ENCODE measurements at regions not wholly inside any gene's neighbourhood (a gene's known extent, or its start where the extent isn't known, plus 50 kb on each side); places are given as distances from the start of the nearest gene placed in this dataset.

- Histone ChIP-seq H4K5ac (ENCODE audit: low read depth, low read length) (no peak overlapping the region), H2AFZ (replicated peaks; ENCODE audit: low read length, poor library complexity) (no peak overlapping the region), H2BK15ac (ENCODE audit: low read depth, low read length) (no peak overlapping the region), H2AK5ac (ENCODE audit: low read depth, low read length) (no peak overlapping the region), H3K14ac (replicated peaks; ENCODE audit: low read depth, low read length) (no peak overlapping the region), H3K4ac (ENCODE audit: low read depth, low read length) (no peak overlapping the region), H3K23ac (ENCODE audit: low read depth, low read length) (no peak overlapping the region), H3K4me2 (ENCODE audit: low read depth, low read length) (no peak overlapping the region), H3K18ac (ENCODE audit: low read depth, low read length) (no peak overlapping the region), H2BK120ac (ENCODE audit: low read depth, low read length) (no peak overlapping the region), H3K4me3 (ENCODE audit: insufficient read depth, low read depth, low read length) (no peak overlapping the region), H3K27me3 (ENCODE audit: control insufficient read depth, insufficient read depth, low read length) (no peaks in the 10 kb centered on the region), H3K27ac (ENCODE audit: insufficient read depth, low read length) (no peak overlapping the region), H4K8ac (ENCODE audit: low read depth in 2 of 2, low read length in 2 of 2) (no peak overlapping the region), H3K9me1 (ENCODE audit: insufficient read depth, low read length) (no peaks in the 10 kb centered on the region), H3K4me1 (ENCODE audit: control insufficient read depth, insufficient read depth, low read length) (no peaks in the 10 kb centered on the region), H3K9ac (ENCODE audit: low read depth, low read length) (no peak overlapping the region), H4K91ac (ENCODE audit: insufficient read depth, low read depth, low read length) (no peak overlapping the region), H3K36me3 (ENCODE audit: control insufficient read depth, insufficient read depth, low read length) (no peaks in the 10 kb centered on the region), H4K20me1 (ENCODE audit: insufficient read depth, low read length) (no peaks in the 10 kb centered on the region), H3K79me1 (ENCODE audit: low read depth in 1 of 2, low read length in 2 of 2) (no peaks in the 10 kb centered on the region), H2BK5ac (ENCODE audit: low read depth, low read length, poor library complexity, severe bottlenecking) (no peak overlapping the region), H3K56ac (ENCODE audit: extremely low read depth, insufficient read depth, low read length) (no peak overlapping the region), H2BK20ac (ENCODE audit: low read depth, low read length) (no peak overlapping the region), H3K9me3 (ENCODE audit: control insufficient read depth, insufficient read depth, low read length) (no peaks in the 10 kb centered on the region; the same call in 1 of the 2 replicates), H2AK9ac (replicated peaks; ENCODE audit: low read depth, low read length, poor library complexity) (no peak overlapping the region)
- DNase-seq: no peak
- intact Hi-C loops (cut with micrococcal nuclease) (no loop called here), dilution Hi-C loops (cut with HindIII; ENCODE audit: low sequenced_read_pairs, unreplicated experiment) (no loop called here), in situ Hi-C loops (cut with MboI; ENCODE audit: low sequenced_read_pairs) (no loop called here)
- TF ChIP-seq RCOR1 (IDR thresholded peaks at IDR 0.05; ENCODE audit: insufficient replicate concordance, low read length): no peak
- TF ChIP-seq CEBPB (IDR thresholded peaks at IDR 0.05; ENCODE audit: low read depth, low read length): no peak
- TF ChIP-seq RAD21 (IDR thresholded peaks at IDR 0.05; ENCODE audit: low read length): no peak
- TF ChIP-seq ELK1 (IDR thresholded peaks at IDR 0.05; ENCODE audit: borderline replicate concordance, low read depth, low read length): no peak
- TF ChIP-seq MXI1 (IDR thresholded peaks at IDR 0.05; ENCODE audit: borderline replicate concordance, low read depth, low read length): no peak
- TF ChIP-seq BHLHE40 (IDR thresholded peaks at IDR 0.05; ENCODE audit: low read depth, low read length): no peak
- TF ChIP-seq FOS (IDR thresholded peaks at IDR 0.05; ENCODE audit: low read depth, low read length): no peak
- no peak for TF ChIP-seq CTCF (conservative IDR thresholded peaks at IDR 0.05; ENCODE audit: low read depth, low read length)
- no peak for TF ChIP-seq NFE2L2 (IDR thresholded peaks at IDR 0.05; ENCODE audit: low read depth, low read length)
- TF ChIP-seq USF2 (IDR thresholded peaks at IDR 0.05; ENCODE audit: low read depth, low read length): no peak
- TF ChIP-seq MAZ (IDR thresholded peaks at IDR 0.05; ENCODE audit: borderline replicate concordance, low read depth, low read length): no peak
- TF ChIP-seq POLR2A (IDR thresholded peaks at IDR 0.05; ENCODE audit: low read depth, low read length): no peak
- TF ChIP-seq MAFK (IDR thresholded peaks at IDR 0.05; ENCODE audit: low read depth, low read length): no peak
- no peak for TF ChIP-seq SMC3 (IDR thresholded peaks at IDR 0.05; ENCODE audit: low read depth, low read length)
- BruUV-seq (replicated peaks): no TSS peak
- no peak for ATAC-seq (ENCODE audit: low read depth)
- ChIA-PET POLR2A (ENCODE audit: unreplicated experiment) (no interaction called here), CTCF (no interaction called here)
These were observed 279.6 kb downstream of the SQOR start for GRCh38 chr15:45914425-45914824.

All from IMR-90 (cell line).